GM23338 (cell line): ENCODE measurements at regions not wholly inside any gene's neighbourhood (a gene's known extent, or its start where the extent isn't known, plus 50 kb on each side); places are given as distances from the start of the nearest gene placed in this dataset.
"Not testable (repeated sequence)": the region's sequence is repeated elsewhere in the genome, so short reads cannot be mapped to it uniquely, and the experiment has no call there.

ENCODE experiments used
- CTCF ChIP-seq, 2 experiments: fragments of 200-600 bp in 1 of 2; sonication (generic) in 1 of 2; conservative IDR thresholded peaks; 2 replicates each; pipeline versions ENCODE4 v1.5.1 to v1.6.1; 2016 to 2017; ENCODE audit warnings: antibody characterized with exemption in 2 of 2, low read depth in 2 of 2, mild to moderate bottlenecking in 2 of 2, moderate library complexity in 1 of 2
- EZH2 ChIP-seq: fragments of 200-600 bp; sonication (generic); IDR thresholded peaks from one replicate; pipeline ENCODE4 v1.8.0; 2017; ENCODE audit warnings: antibody characterized with exemption, mild to moderate bottlenecking, low read depth; ENCODE audit not compliant: unreplicated experiment
- EZH2phosphoT487 ChIP-seq: fragments of 200-600 bp; sonication (generic); IDR thresholded peaks from one replicate; pipeline ENCODE4 v1.8.1; 2018; ENCODE audit warnings: antibody characterized with exemption; ENCODE audit not compliant: unreplicated experiment
- POLR2AphosphoS5 ChIP-seq: IDR thresholded peaks from 2 replicates; pipeline ENCODE4 v1.6.1; 2016; ENCODE audit warnings: antibody characterized with exemption, low read depth
- STAT1 ChIP-seq: IDR thresholded peaks from one replicate; pipeline ENCODE4 v1.6.1; 2016; ENCODE audit warnings: antibody characterized with exemption; ENCODE audit not compliant: unreplicated experiment

- not testable (repeated sequence) for TF ChIP-seq POLR2AphosphoS5; EZH2; CTCF (conservative IDR thresholded peaks at IDR 0.05; ENCODE audit: low read depth in 2 of 2); EZH2phosphoT487; STAT1
Observed at GRCh38 chr2:3030791-3031190, 346.8 kb downstream of the EIPR1 start.
